ENCODE measurements at regions not wholly inside any gene's neighbourhood (a gene's known extent, or its start where the extent isn't known, plus 50 kb on each side); places are given as distances from the start of the nearest gene placed in this dataset.
"Not testable (repeated sequence)": the region's sequence is repeated elsewhere in the genome, so short reads cannot be mapped to it uniquely, and the experiment has no call there.

DNA sequence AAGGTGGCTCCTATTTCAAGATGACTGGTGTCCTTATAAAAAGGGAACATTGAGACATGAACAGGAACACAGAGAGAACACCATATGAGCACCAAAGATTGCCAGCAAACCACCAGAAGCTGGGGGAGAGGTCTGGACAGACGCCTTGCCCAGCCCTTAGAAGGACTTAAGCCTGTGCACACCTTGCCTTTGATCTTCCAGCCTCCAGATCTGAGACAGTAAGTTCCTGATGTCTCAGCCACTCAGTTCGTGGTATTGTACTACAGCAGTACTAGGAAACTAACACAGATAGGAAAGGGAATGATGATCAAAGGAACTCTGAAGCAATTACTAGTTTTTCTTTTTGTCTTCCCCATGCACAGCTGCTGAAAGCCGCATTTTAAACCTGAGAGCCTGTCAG lies 137.3 kb upstream of the FHL2 start:
- TF ChIP-seq, protein P1, sequence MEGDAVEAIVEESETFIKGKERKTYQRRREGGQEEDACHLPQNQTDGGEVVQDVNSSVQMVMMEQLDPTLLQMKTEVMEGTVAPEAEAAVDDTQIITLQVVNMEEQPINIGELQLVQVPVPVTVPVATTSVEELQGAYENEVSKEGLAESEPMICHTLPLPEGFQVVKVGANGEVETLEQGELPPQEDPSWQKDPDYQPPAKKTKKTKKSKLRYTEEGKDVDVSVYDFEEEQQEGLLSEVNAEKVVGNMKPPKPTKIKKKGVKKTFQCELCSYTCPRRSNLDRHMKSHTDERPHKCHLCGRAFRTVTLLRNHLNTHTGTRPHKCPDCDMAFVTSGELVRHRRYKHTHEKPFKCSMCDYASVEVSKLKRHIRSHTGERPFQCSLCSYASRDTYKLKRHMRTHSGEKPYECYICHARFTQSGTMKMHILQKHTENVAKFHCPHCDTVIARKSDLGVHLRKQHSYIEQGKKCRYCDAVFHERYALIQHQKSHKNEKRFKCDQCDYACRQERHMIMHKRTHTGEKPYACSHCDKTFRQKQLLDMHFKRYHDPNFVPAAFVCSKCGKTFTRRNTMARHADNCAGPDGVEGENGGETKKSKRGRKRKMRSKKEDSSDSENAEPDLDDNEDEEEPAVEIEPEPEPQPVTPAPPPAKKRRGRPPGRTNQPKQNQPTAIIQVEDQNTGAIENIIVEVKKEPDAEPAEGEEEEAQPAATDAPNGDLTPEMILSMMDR (IDR thresholded peaks at IDR 0.05; ENCODE audit: low read depth, low read length, missing control alignments): no peak
- DNase-seq (ENCODE audit: extremely low read depth, low read depth): no peak
- H3K4me3 ChIP-seq (replicated peaks; ENCODE audit: low read depth, low read length): no peak overlapping the region

DNA sequence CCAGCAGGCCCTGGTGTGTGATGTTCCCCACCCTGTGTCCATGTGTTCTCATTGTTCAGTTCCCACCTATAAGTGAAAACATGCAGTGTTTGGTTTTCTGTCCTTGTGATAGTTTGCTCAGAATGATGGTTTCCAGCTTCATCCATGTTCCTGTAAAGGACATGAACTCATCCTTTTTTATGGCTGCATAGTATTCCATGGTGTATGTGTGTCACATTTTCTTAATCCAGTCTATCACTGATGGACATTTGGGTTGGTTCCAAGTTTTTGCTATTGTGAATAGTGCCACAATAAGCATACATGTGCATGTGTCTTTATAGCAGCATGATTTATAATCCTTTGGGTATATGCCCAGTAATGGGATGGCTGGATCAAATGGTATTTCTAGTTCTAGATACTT lies 130.4 kb upstream of the FHL2 start:
- not testable (repeated sequence) for DNase-seq (ENCODE audit: extremely low read depth, low read depth); H3K4me3 ChIP-seq (replicated peaks; ENCODE audit: low read depth, low read length)

DNA sequence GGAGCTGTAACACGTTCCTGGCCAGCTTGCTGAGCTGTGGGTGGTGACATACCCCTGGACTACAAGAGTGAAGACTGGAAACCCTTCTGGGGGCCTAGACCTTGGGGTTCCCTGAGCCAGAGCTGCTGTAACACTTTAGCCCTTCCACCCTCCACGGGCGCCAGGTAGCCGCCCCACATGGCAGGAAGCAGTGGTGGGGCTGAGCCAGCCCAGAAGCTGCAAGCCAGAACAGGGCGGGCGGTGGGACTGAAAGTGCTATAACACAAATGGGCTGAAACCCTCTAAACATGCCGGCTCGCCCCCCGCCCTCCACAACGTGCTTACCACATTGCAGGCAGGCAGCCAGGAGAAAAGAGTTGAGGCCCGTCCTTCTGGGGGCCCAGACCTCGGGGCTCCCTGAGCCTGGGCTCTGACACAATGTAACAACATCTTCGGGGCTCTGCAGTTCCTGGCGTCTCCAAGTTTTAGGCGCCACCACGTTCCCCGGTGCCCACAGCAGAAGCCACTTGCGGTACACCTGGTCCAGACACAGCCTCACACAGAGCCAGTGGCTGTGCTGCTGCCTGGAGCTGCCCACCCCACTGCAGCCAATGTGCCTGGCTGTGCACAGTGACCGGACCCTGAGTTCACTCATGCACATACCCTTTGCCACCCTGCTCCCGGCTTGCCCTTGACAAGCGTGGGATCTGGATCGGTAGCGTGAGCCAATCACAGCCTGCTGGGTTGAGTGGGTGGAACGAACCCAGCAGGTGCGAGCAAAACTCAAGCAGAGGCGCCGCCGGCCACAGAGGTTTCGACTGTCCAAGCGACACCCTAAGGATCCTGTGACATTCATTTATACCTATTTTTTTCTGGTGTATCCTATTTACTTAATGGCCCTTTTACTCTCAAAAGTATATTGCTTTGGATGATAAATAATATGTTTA lies 127.4 kb upstream of the FHL2 start:
- TF ChIP-seq, protein P1 (IDR thresholded peaks at IDR 0.05; ENCODE audit: low read depth, low read length, missing control alignments): no peak
- H3K4me3 ChIP-seq (replicated peaks; ENCODE audit: low read depth, low read length): no peak overlapping the region
- no peak for DNase-seq (ENCODE audit: extremely low read depth, low read depth)

DNA sequence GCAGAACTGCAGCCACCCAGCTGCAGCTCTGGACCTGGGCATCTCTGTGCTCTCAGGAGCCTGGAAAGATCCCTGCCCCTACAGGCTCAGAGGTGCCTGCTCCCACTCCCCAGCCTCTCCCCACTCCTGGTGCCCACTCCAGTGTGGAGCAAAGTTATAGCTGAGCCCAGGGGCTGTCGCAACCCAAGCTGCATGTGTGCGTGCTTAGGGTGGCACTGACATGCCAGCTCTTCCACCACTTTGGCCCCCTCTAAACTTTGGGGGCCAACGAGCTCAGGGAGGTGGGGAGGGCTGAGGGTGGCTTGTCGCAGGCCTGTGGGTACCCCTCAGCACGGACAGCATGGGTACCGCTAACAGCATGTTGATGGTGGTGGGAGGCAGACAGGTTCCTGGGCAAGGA lies 126.3 kb upstream of the FHL2 start:
- no peak for DNase-seq (ENCODE audit: extremely low read depth, low read depth)
- TF ChIP-seq, protein P1 (IDR thresholded peaks at IDR 0.05; ENCODE audit: low read depth, low read length, missing control alignments): no peak
- no peak overlapping the region for H3K4me3 ChIP-seq (replicated peaks; ENCODE audit: low read depth, low read length)

DNA sequence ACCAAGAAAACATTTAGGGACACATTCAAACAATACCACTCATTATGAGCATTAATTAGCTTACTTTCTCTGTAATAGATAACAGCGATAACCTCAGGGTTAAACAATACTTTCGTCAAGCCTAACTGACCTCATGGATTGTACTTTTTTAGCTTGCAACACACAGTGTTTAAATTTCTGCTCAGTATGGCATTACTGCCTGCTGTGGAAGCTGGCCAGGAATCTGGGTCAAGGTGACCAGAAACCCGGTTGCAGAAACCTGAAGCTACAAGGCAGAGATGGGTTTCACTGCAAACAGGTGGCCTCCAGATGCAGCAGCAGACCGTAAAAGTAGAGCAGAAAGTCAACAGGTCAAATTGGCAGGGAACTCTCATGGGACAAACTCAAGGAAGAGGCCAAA lies 123.8 kb upstream of the FHL2 start:
- TF ChIP-seq, protein P1 (IDR thresholded peaks at IDR 0.05; ENCODE audit: low read depth, low read length, missing control alignments): no peak
- no peak overlapping the region for H3K4me3 ChIP-seq (replicated peaks; ENCODE audit: low read depth, low read length)
- DNase-seq (ENCODE audit: extremely low read depth, low read depth): peak; percentile 53

DNA sequence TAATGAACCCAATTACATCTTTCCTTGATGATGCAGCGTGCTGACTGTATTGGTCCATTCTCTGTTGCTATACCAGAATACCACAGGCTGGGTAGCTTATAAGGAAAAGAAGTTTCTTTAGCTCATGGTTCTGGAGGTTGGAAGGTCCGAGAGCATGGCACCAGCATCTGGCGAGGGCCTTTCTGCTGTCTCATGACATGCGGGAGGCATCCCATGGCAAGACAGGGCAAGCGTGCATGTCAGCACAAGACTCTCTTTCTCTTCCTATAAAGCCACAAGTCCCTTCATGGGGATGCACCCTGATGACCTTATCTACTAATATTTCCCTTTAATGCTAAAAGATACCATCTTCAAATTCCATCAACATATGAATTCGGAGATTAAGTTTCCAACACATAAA lies 122.8 kb upstream of the FHL2 start:
- H3K4me3 ChIP-seq (replicated peaks; ENCODE audit: low read depth, low read length): no peak overlapping the region
- TF ChIP-seq, protein P1 (IDR thresholded peaks at IDR 0.05; ENCODE audit: low read depth, low read length, missing control alignments): no peak
- DNase-seq (ENCODE audit: extremely low read depth, low read depth): no peak

DNA sequence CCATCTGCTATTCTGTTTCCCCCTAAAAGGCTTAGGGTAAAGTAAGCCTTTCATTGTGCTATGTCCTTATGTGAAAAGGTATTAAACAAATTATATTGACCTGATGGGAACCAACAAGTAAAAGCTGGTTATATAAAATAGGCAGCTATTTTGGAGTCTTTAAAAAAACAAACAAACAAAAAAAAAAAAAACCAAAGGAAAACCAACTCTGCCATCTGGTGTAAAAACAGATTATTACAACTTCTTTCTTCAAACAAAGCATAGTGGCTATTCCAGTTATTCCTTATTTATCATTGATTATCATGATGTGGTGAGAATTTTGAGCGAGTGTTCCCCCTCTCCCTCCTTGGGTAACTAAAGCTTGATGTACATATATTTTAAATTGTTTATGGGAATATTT lies 122.3 kb upstream of the FHL2 start:
- no peak overlapping the region for H3K4me3 ChIP-seq (replicated peaks; ENCODE audit: low read depth, low read length)
- TF ChIP-seq, protein P1 (IDR thresholded peaks at IDR 0.05; ENCODE audit: low read depth, low read length, missing control alignments): no peak
- no peak for DNase-seq (ENCODE audit: extremely low read depth, low read depth)
